ENCODE measurements at regions not wholly inside any gene's neighbourhood (a gene's known extent, or its start where the extent isn't known, plus 50 kb on each side); places are given as distances from the start of the nearest gene placed in this dataset.

GRCh38 chr3:59508273-59508672 lies 458.4 kb upstream of the CFAP20DC start:
- H3K4me3 ChIP-seq (ENCODE audit: low read length), result no peak overlapping the region
- POLR2A ChIA-PET, result no interaction called here
- CTCF ChIA-PET, result no interaction called here
- DNase-seq, result no peak
- no peaks in the 10 kb centered on the region for H3K4me1 ChIP-seq (ENCODE audit: control insufficient read depth in 2 of 2, insufficient read depth in 2 of 2, low read length in 2 of 2)
- peaks cover 0 to 11% (median 0%) of the 10 kb centered on the region in 11 donors for H3K9me3 Mint-ChIP-seq
- H3K4me1 Mint-ChIP-seq, result peaks cover 0 to 8% (median 5%) of the 10 kb centered on the region in 7 donors
- no peaks in the 10 kb centered on the region for H3K36me3 ChIP-seq (ENCODE audit: control insufficient read depth in 2 of 3, insufficient read depth in 3 of 3, low read length in 3 of 3)
- H3K27ac Mint-ChIP-seq, result no peak overlapping the region
- intact Hi-C loops (cut with micrococcal nuclease), result no loop called here
- no peak for ATAC-seq
- no peak overlapping the region for H3K27ac ChIP-seq (ENCODE audit: low read depth, low read length)
- H3K36me3 Mint-ChIP-seq, result peaks cover 3 to 5% (median 5%) of the 10 kb centered on the region in 5 donors
- H3K9me3 ChIP-seq (ENCODE audit: control insufficient read depth in 2 of 3, low read length in 3 of 3), result no peaks in the 10 kb centered on the region
- no peak overlapping the region for H3K4me3 Mint-ChIP-seq
- peaks cover 0 to 20% (median 2%) of the 10 kb centered on the region in 5 donors for H3K27me3 Mint-ChIP-seq
- H3K27me3 ChIP-seq (ENCODE audit: control insufficient read depth in 2 of 2, insufficient read depth in 2 of 2, low read length in 2 of 2), result no peaks in the 10 kb centered on the region

- POLR2A ChIA-PET, result no interaction called here
- CTCF ChIA-PET, result no interaction called here
- Mint-ChIP-seq H3K27me3 (peaks cover 0 to 11% (median 2%) of the 10 kb centered on the region in 5 donors), H3K27ac (peak overlapping the region in 1 of 9 donors; percentile 62), H3K9me3 (peaks cover 0 to 11% (median 0%) of the 10 kb centered on the region in 11 donors), H3K4me3 (no peak overlapping the region), H3K4me1 (peaks cover 0 to 9% (median 0%) of the 10 kb centered on the region in 7 donors), H3K36me3 (peaks cover 3 to 8% (median 5%) of the 10 kb centered on the region in 5 donors)
- ATAC-seq, result no peak
- Histone ChIP-seq H3K27me3 (ENCODE audit: control insufficient read depth in 2 of 2, insufficient read depth in 2 of 2, low read length in 2 of 2) (no peaks in the 10 kb centered on the region), H3K4me3 (ENCODE audit: low read length) (no peak overlapping the region), H3K9me3 (ENCODE audit: control insufficient read depth in 2 of 3, low read length in 3 of 3) (no peaks in the 10 kb centered on the region), H3K36me3 (ENCODE audit: control insufficient read depth in 2 of 3, insufficient read depth in 3 of 3, low read length in 3 of 3) (no peaks in the 10 kb centered on the region), H3K4me1 (ENCODE audit: control insufficient read depth in 2 of 2, insufficient read depth in 2 of 2, low read length in 2 of 2) (no peaks in the 10 kb centered on the region), H3K27ac (ENCODE audit: low read depth, low read length) (no peak overlapping the region)
- intact Hi-C loops (cut with micrococcal nuclease), result no loop called here
- DNase-seq, result no peak
These were observed 456.4 kb upstream of the CFAP20DC start for GRCh38 chr3:59506191-59506590.

GRCh38 chr3:59503441-59503840 lies 453.6 kb upstream of the CFAP20DC start:
- CTCF ChIA-PET, result no interaction called here
- Mint-ChIP-seq H3K4me3 (no peak overlapping the region), H3K4me1 (peaks cover 0 to 9% (median 0%) of the 10 kb centered on the region in 7 donors), H3K27me3 (peaks cover 0 to 1% (median 0%) of the 10 kb centered on the region in 5 donors), H3K9me3 (peaks cover 0 to 10% (median 0%) of the 10 kb centered on the region in 11 donors), H3K27ac (no peak overlapping the region), H3K36me3 (peaks cover 0 to 8% (median 0%) of the 10 kb centered on the region in 5 donors)
- Histone ChIP-seq H3K4me3 (ENCODE audit: low read length) (no peak overlapping the region), H3K27ac (ENCODE audit: low read depth, low read length) (no peak overlapping the region), H3K9me3 (ENCODE audit: control insufficient read depth in 2 of 3, low read length in 3 of 3) (no peaks in the 10 kb centered on the region), H3K4me1 (ENCODE audit: control insufficient read depth in 2 of 2, insufficient read depth in 2 of 2, low read length in 2 of 2) (no peaks in the 10 kb centered on the region), H3K36me3 (ENCODE audit: control insufficient read depth in 2 of 3, insufficient read depth in 3 of 3, low read length in 3 of 3) (no peaks in the 10 kb centered on the region), H3K27me3 (ENCODE audit: control insufficient read depth in 2 of 2, insufficient read depth in 2 of 2, low read length in 2 of 2) (no peaks in the 10 kb centered on the region)
- DNase-seq (no peak), ATAC-seq (no peak)
- intact Hi-C loops (cut with micrococcal nuclease), result no loop called here
- POLR2A ChIA-PET, result interaction anchor here (0.8 kb wide), 1 partner anchor 135 kb away, joined by 4 read pairs; no protein-coding TSS in a partner anchor

GRCh38 chr3:59502806-59503205 lies 453.0 kb upstream of the CFAP20DC start:
- Mint-ChIP-seq H3K27ac (peak overlapping the region in 1 of 9 donors; percentile 36), H3K9me3 (peaks cover 0 to 10% (median 0%) of the 10 kb centered on the region in 11 donors), H3K36me3 (peaks cover 0 to 8% (median 0%) of the 10 kb centered on the region in 5 donors), H3K27me3 (no peaks in the 10 kb centered on the region), H3K4me1 (peaks cover 0 to 9% (median 0%) of the 10 kb centered on the region in 7 donors), H3K4me3 (no peak overlapping the region)
- Histone ChIP-seq H3K9me3 (ENCODE audit: control insufficient read depth in 2 of 3, low read length in 3 of 3) (no peaks in the 10 kb centered on the region), H3K36me3 (ENCODE audit: control insufficient read depth in 2 of 3, insufficient read depth in 3 of 3, low read length in 3 of 3) (no peaks in the 10 kb centered on the region), H3K27me3 (ENCODE audit: control insufficient read depth in 2 of 2, insufficient read depth in 2 of 2, low read length in 2 of 2) (no peaks in the 10 kb centered on the region), H3K4me1 (ENCODE audit: control insufficient read depth in 2 of 2, insufficient read depth in 2 of 2, low read length in 2 of 2) (no peaks in the 10 kb centered on the region), H3K4me3 (ENCODE audit: low read length) (no peak overlapping the region), H3K27ac (ENCODE audit: low read depth, low read length) (no peak overlapping the region)
- DNase-seq (peak in 1 of 9 donors; percentile 11), ATAC-seq (no peak)
- intact Hi-C loops (cut with micrococcal nuclease), result no loop called here
- ChIA-PET CTCF (interaction anchor here (1.4 kb wide), 1 partner anchor 21 kb away, joined by 3 read pairs; no protein-coding TSS in a partner anchor), POLR2A (interaction anchor here (0.8 kb wide), 1 partner anchor 136 kb away, joined by 4 read pairs; no protein-coding TSS in a partner anchor)

- CTCF ChIA-PET, result no interaction called here
These were observed 450.1 kb upstream of the CFAP20DC start for GRCh38 chr3:59499954-59500353.

GRCh38 chr3:59499000-59499399 lies 449.2 kb upstream of the CFAP20DC start:
- Histone ChIP-seq H3K9me3 (ENCODE audit: control insufficient read depth in 2 of 3, low read length in 3 of 3) (no peaks in the 10 kb centered on the region), H3K27ac (ENCODE audit: low read depth, low read length) (no peak overlapping the region), H3K4me1 (ENCODE audit: control insufficient read depth in 2 of 2, insufficient read depth in 2 of 2, low read length in 2 of 2) (no peaks in the 10 kb centered on the region), H3K27me3 (ENCODE audit: control insufficient read depth in 2 of 2, insufficient read depth in 2 of 2, low read length in 2 of 2) (no peaks in the 10 kb centered on the region), H3K4me3 (ENCODE audit: low read length) (no peak overlapping the region), H3K36me3 (ENCODE audit: control insufficient read depth in 2 of 3, insufficient read depth in 3 of 3, low read length in 3 of 3) (no peaks in the 10 kb centered on the region)
- Mint-ChIP-seq H3K27ac (no peak overlapping the region), H3K9me3 (peaks cover 0 to 15% (median 0%) of the 10 kb centered on the region in 11 donors), H3K27me3 (no peaks in the 10 kb centered on the region), H3K4me3 (no peak overlapping the region), H3K4me1 (peaks cover 0 to 13% (median 5%) of the 10 kb centered on the region in 7 donors), H3K36me3 (peaks cover 0 to 13% (median 0%) of the 10 kb centered on the region in 5 donors)
- intact Hi-C loops (cut with micrococcal nuclease), result no loop called here
- POLR2A ChIA-PET, result interaction anchor here (0.6 kb wide), 1 partner anchor 66 kb away, joined by 3 read pairs; no protein-coding TSS in a partner anchor
- CTCF ChIA-PET, result no interaction called here
- DNase-seq (no peak), ATAC-seq (no peak)

More at GRCh38 chr3:59499954-59500353, 450.1 kb upstream of the CFAP20DC start:
- no peaks in the 10 kb centered on the region for H3K9me3 ChIP-seq (ENCODE audit: control insufficient read depth in 2 of 3, low read length in 3 of 3)
- no peaks in the 10 kb centered on the region for H3K27me3 ChIP-seq (ENCODE audit: control insufficient read depth in 2 of 2, insufficient read depth in 2 of 2, low read length in 2 of 2)
- Mint-ChIP-seq H3K4me3 (no peak overlapping the region), H3K27me3 (no peaks in the 10 kb centered on the region), H3K27ac (no peak overlapping the region), H3K36me3 (peaks cover 0 to 8% (median 0%) of the 10 kb centered on the region in 5 donors), H3K9me3 (peaks cover 0 to 10% (median 0%) of the 10 kb centered on the region in 11 donors), H3K4me1 (peaks cover 0 to 12% (median 5%) of the 10 kb centered on the region in 7 donors)
- H3K27ac ChIP-seq (ENCODE audit: low read depth, low read length), result no peak overlapping the region
- no peaks in the 10 kb centered on the region for H3K4me1 ChIP-seq (ENCODE audit: control insufficient read depth in 2 of 2, insufficient read depth in 2 of 2, low read length in 2 of 2)
- H3K36me3 ChIP-seq (ENCODE audit: control insufficient read depth in 2 of 3, insufficient read depth in 3 of 3, low read length in 3 of 3), result no peaks in the 10 kb centered on the region
- H3K4me3 ChIP-seq (ENCODE audit: low read length), result no peak overlapping the region
- ATAC-seq (no peak), DNase-seq (no peak)
- POLR2A ChIA-PET, result no interaction called here
- intact Hi-C loops (cut with micrococcal nuclease), result no loop called here

- H3K36me3 Mint-ChIP-seq, result peaks cover 0 to 6% (median 0%) of the 10 kb centered on the region in 5 donors
- no peak overlapping the region for H3K4me3 ChIP-seq (ENCODE audit: low read length)
- H3K4me1 Mint-ChIP-seq, result peaks cover 0 to 13% (median 4%) of the 10 kb centered on the region in 7 donors
- H3K9me3 ChIP-seq (ENCODE audit: control insufficient read depth in 2 of 3, low read length in 3 of 3), result no peaks in the 10 kb centered on the region
- no peak overlapping the region for H3K4me3 Mint-ChIP-seq
- H3K36me3 ChIP-seq (ENCODE audit: control insufficient read depth in 2 of 3, insufficient read depth in 3 of 3, low read length in 3 of 3), result no peaks in the 10 kb centered on the region
- ChIA-PET CTCF (no interaction called here), POLR2A (no interaction called here)
- H3K27me3 Mint-ChIP-seq, result no peaks in the 10 kb centered on the region
- no peak overlapping the region for H3K27ac ChIP-seq (ENCODE audit: low read depth, low read length)
- DNase-seq, result no peak
- H3K9me3 Mint-ChIP-seq, result peaks cover 0 to 6% (median 0%) of the 10 kb centered on the region in 11 donors
- intact Hi-C loops (cut with micrococcal nuclease), result no loop called here
- no peak for ATAC-seq
- H3K27ac Mint-ChIP-seq, result no peak overlapping the region
- no peaks in the 10 kb centered on the region for H3K4me1 ChIP-seq (ENCODE audit: control insufficient read depth in 2 of 2, insufficient read depth in 2 of 2, low read length in 2 of 2)
- no peaks in the 10 kb centered on the region for H3K27me3 ChIP-seq (ENCODE audit: control insufficient read depth in 2 of 2, insufficient read depth in 2 of 2, low read length in 2 of 2)
These were observed 446.4 kb upstream of the CFAP20DC start for GRCh38 chr3:59496250-59496649.
